OCI-LY3 (cell line): ENCODE measurements at regions not wholly inside any gene's neighbourhood (a gene's known extent, or its start where the extent isn't known, plus 50 kb on each side); places are given as distances from the start of the nearest gene placed in this dataset.

Source experiments
- H2AFZ ChIP-seq: fragments of 200-600, 300-600 bp; shearing (Covaris generic); 2 replicates; pipeline ENCODE4 v1.6.0; 2014; ENCODE audit warnings: antibody characterized with exemption, low read depth, low read length
- H3K27ac ChIP-seq: fragments of 200-600, 300-600 bp; sonication (generic); 2 replicates; pipeline ENCODE4 v1.5.1; 2014; ENCODE audit warnings: mild to moderate bottlenecking, low read length, moderate library complexity, mixed read lengths
- H3K27me3 ChIP-seq: fragments of 200-600, 300-600 bp; sonication (generic); 2 replicates; pipeline ENCODE4 v1.6.1; 2014; ENCODE audit warnings: low read depth, low read length, mixed read lengths
- H3K36me3 ChIP-seq: fragments of 200-600, 300-600 bp; sonication (generic); replicated peaks from 2 replicates; pipeline ENCODE3; 2014; ENCODE audit warnings: low read depth, low read length, mixed read lengths
- H3K4me1 ChIP-seq: fragments of 300-600, 200-600 bp; sonication (generic); 2 replicates; pipeline ENCODE4 v1.6.1; 2014; ENCODE audit warnings: low read length, mixed read lengths
- H3K4me2 ChIP-seq: fragments of 200-600, 300-600 bp; sonication (generic); 2 replicates; pipeline ENCODE4 v1.6.1; 2014; ENCODE audit warnings: low read length, mixed read lengths
- H3K4me3 ChIP-seq: fragments of 300-600, 200-600 bp; sonication (generic); 2 replicates; pipeline ENCODE4 v1.5.1; 2014; ENCODE audit warnings: antibody characterized with exemption, mild to moderate bottlenecking, low read length, moderate library complexity
- H3K79me2 ChIP-seq: fragments of 300-600, 200-600 bp; shearing (Covaris generic); 2 replicates; pipeline ENCODE4 v1.6.1; 2014; ENCODE audit warnings: mild to moderate bottlenecking, low read length, mixed read lengths
- H3K9ac ChIP-seq: fragments of 300-600, 200-600 bp; shearing (Covaris generic); 2 replicates; pipeline ENCODE4 v1.6.0; 2014; ENCODE audit warnings: mild to moderate bottlenecking, low read length, moderate library complexity
- H3K9me3 ChIP-seq: fragments of 200-600, 300-600 bp; shearing (Covaris generic); 2 replicates; pipeline ENCODE4 v1.6.1; 2014; ENCODE audit warnings: low read length, mixed read lengths; ENCODE audit not compliant: insufficient read depth
- H4K20me1 ChIP-seq: fragments of 200-600, 300-600 bp; sonication (generic); 2 replicates; pipeline ENCODE4 v1.6.1; 2016; ENCODE audit warnings: low read length, mixed read lengths; ENCODE audit not compliant: insufficient read depth
- EZH2phosphoT487 ChIP-seq: fragments of 200-600 bp; shearing (Covaris generic); IDR thresholded peaks from 2 replicates; pipeline ENCODE4 v1.6.1; 2018; ENCODE audit warnings: antibody characterized with exemption, mixed run types, low read depth
- TF ChIP-seq, protein P1 (sequence below): fragments of 200-600, 300-600 bp; sonication (generic); IDR thresholded peaks from 2 replicates; pipeline ENCODE4 v1.5.1; 2014; ENCODE audit warnings: antibody characterized with exemption, low read length, low read depth

GRCh38 chr13:40336228-40337221 is 329.9 kb downstream of the FOXO1 start:
- H3K9me3 ChIP-seq: no peaks in the 10 kb centered on the region
- H3K4me1 ChIP-seq: peaks cover 5% of the 10 kb centered on the region; the same call in 1 of the 2 replicates
- H3K27me3 ChIP-seq: no peaks in the 10 kb centered on the region
- no peak overlapping the region for H3K9ac ChIP-seq
- no peaks in the 10 kb centered on the region for H3K79me2 ChIP-seq
- H3K36me3 ChIP-seq: no peaks in the 10 kb centered on the region
- no peak overlapping the region for H2AFZ ChIP-seq
- H4K20me1 ChIP-seq: no peaks in the 10 kb centered on the region
- H3K4me2 ChIP-seq: no peak overlapping the region
- TF ChIP-seq, protein P1, sequence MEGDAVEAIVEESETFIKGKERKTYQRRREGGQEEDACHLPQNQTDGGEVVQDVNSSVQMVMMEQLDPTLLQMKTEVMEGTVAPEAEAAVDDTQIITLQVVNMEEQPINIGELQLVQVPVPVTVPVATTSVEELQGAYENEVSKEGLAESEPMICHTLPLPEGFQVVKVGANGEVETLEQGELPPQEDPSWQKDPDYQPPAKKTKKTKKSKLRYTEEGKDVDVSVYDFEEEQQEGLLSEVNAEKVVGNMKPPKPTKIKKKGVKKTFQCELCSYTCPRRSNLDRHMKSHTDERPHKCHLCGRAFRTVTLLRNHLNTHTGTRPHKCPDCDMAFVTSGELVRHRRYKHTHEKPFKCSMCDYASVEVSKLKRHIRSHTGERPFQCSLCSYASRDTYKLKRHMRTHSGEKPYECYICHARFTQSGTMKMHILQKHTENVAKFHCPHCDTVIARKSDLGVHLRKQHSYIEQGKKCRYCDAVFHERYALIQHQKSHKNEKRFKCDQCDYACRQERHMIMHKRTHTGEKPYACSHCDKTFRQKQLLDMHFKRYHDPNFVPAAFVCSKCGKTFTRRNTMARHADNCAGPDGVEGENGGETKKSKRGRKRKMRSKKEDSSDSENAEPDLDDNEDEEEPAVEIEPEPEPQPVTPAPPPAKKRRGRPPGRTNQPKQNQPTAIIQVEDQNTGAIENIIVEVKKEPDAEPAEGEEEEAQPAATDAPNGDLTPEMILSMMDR: no peak
- TF ChIP-seq EZH2phosphoT487: no peak
- H3K4me3 ChIP-seq: no peak overlapping the region
- no peak overlapping the region for H3K27ac ChIP-seq

DNA sequence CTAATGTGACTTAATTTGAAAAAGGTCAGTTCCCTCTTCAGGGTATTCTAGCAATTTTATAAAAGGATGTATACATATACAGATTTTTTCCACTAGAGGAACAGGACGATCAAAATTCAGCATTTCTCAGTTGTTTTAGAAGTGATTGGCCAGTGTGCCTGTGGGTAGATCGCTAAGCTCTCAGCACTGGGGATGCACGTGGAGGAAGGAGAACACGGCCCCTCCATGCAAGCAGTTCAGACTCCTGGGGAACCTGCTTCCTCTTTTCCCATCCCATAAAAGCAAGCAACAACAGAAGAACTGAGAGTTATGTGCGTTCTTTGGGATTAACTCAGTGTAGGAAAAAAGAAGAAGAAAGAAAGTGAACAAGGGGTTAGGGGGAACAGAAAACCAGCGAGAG is 328.8 kb downstream of the FOXO1 start:
- Histone ChIP-seq H2AFZ (no peak overlapping the region), H3K4me2 (no peak overlapping the region), H3K27me3 (no peaks in the 10 kb centered on the region), H3K27ac (no peak overlapping the region), H3K79me2 (no peaks in the 10 kb centered on the region), H3K4me3 (no peak overlapping the region), H3K9me3 (no peaks in the 10 kb centered on the region), H3K36me3 (no peaks in the 10 kb centered on the region), H3K4me1 (peaks cover 5% of the 10 kb centered on the region; the same call in 1 of the 2 replicates), H3K9ac (no peak overlapping the region), H4K20me1 (no peaks in the 10 kb centered on the region)
- TF ChIP-seq, protein P1: no peak
- no peak for TF ChIP-seq EZH2phosphoT487

GRCh38 chr13:40338217-40338616 is 328.2 kb downstream of the FOXO1 start:
- Histone ChIP-seq H3K4me2 (no peak overlapping the region), H3K36me3 (no peaks in the 10 kb centered on the region), H3K4me1 (peaks cover 5% of the 10 kb centered on the region; the same call in 1 of the 2 replicates), H3K27me3 (peaks cover 4% of the 10 kb centered on the region; the same call in 1 of the 2 replicates), H3K4me3 (no peak overlapping the region), H3K9me3 (no peaks in the 10 kb centered on the region), H3K9ac (no peak overlapping the region), H3K27ac (no peak overlapping the region), H2AFZ (no peak overlapping the region), H4K20me1 (no peaks in the 10 kb centered on the region), H3K79me2 (no peaks in the 10 kb centered on the region)
- TF ChIP-seq, protein P1: no peak
- TF ChIP-seq EZH2phosphoT487: no peak

- no peaks in the 10 kb centered on the region for H3K36me3 ChIP-seq
- no peaks in the 10 kb centered on the region for H3K79me2 ChIP-seq
- H3K4me3 ChIP-seq: no peak overlapping the region
- peaks cover 7% of the 10 kb centered on the region; the same call in 1 of the 2 replicates for H3K27me3 ChIP-seq
- no peaks in the 10 kb centered on the region for H3K9me3 ChIP-seq
- H3K4me2 ChIP-seq: no peak overlapping the region
- no peaks in the 10 kb centered on the region for H4K20me1 ChIP-seq
- H3K9ac ChIP-seq: no peak overlapping the region
- H2AFZ ChIP-seq: no peak overlapping the region
- H3K27ac ChIP-seq: no peak overlapping the region
- TF ChIP-seq, protein P1: no peak
- peaks cover 16% of the 10 kb centered on the region for H3K4me1 ChIP-seq
These were observed 325.9 kb downstream of the FOXO1 start for GRCh38 chr13:40340368-40341095.
